ENCODE measurements at regions not wholly inside any gene's neighbourhood (a gene's known extent, or its start where the extent isn't known, plus 50 kb on each side); places are given as distances from the start of the nearest gene placed in this dataset.

- TF ChIP-seq CTCF (IDR thresholded peaks at IDR 0.05) (no peak), POLR2A (IDR thresholded peaks at IDR 0.05) (no peak)
Measured at GRCh38 chr6:168195712-168196111, 116.7 kb upstream of the FRMD1 start.
